SH-SY5Y (cell line): ENCODE measurements at regions not wholly inside any gene's neighbourhood (a gene's known extent, or its start where the extent isn't known, plus 50 kb on each side); places are given as distances from the start of the nearest gene placed in this dataset.

Experiments used
- GATA2 ChIP-seq: IDR thresholded peaks from 2 replicates; pipeline ENCODE4 v1.6.1; 2011; ENCODE audit warnings: mild to moderate bottlenecking, low read depth, low read length
- GATA3 ChIP-seq: IDR thresholded peaks from 2 replicates; pipeline ENCODE4 v1.6.1; 2011; ENCODE audit warnings: low read depth, mild to moderate bottlenecking, low read length, moderate library complexity

GRCh38 chr16:64109241-64109640, 1012.6 kb downstream of the CDH11 start:
- TF ChIP-seq GATA2 (no peak), GATA3 (no peak)
